Progenitor cell of endocrine pancreas (in vitro differentiated cells): ENCODE measurements at regions not wholly inside any gene's neighbourhood (a gene's known extent, or its start where the extent isn't known, plus 50 kb on each side); places are given as distances from the start of the nearest gene placed in this dataset.
"Not testable (repeated sequence)": the region's sequence is repeated elsewhere in the genome, so short reads cannot be mapped to it uniquely, and the experiment has no call there.

Source experiments
- DNase-seq: peaks from one replicate; pipeline ENCODE4 v3.0.0; 2021; ENCODE audit warnings: low spot score; ENCODE audit not compliant: unreplicated experiment
- H3K27ac Mint-ChIP-seq: 2 replicates; pipeline ENCODE4 v1.8.0; 2021; ENCODE audit warnings: mild to moderate bottlenecking, moderate library complexity, mixed read lengths
- H3K27me3 Mint-ChIP-seq: 2 replicates; pipeline ENCODE4 v1.8.0; 2021; ENCODE audit warnings: mixed read lengths
- H3K36me3 Mint-ChIP-seq: 2 replicates; pipeline ENCODE4 v1.8.0; 2022; ENCODE audit warnings: mixed read lengths; ENCODE audit not compliant: insufficient read depth
- H3K4me1 Mint-ChIP-seq: 2 replicates; pipeline ENCODE4 v1.8.0; 2021; ENCODE audit warnings: low read depth, mixed read lengths
- H3K4me3 Mint-ChIP-seq: 2 replicates; pipeline ENCODE4 v1.8.0; 2021; ENCODE audit warnings: low read depth, mild to moderate bottlenecking, moderate library complexity, mixed read lengths
- H3K9me3 Mint-ChIP-seq: 2 replicates; pipeline ENCODE4 v1.8.0; 2021; ENCODE audit warnings: low read depth, mixed read lengths
- TF ChIP-seq, protein P1 (sequence below): fragments of 200-600 bp; sonication (generic); IDR thresholded peaks from one replicate; pipeline ENCODE4 v1.5.0; 2021; ENCODE audit warnings: antibody characterized with exemption, mild to moderate bottlenecking; ENCODE audit not compliant: unreplicated experiment

DNA sequence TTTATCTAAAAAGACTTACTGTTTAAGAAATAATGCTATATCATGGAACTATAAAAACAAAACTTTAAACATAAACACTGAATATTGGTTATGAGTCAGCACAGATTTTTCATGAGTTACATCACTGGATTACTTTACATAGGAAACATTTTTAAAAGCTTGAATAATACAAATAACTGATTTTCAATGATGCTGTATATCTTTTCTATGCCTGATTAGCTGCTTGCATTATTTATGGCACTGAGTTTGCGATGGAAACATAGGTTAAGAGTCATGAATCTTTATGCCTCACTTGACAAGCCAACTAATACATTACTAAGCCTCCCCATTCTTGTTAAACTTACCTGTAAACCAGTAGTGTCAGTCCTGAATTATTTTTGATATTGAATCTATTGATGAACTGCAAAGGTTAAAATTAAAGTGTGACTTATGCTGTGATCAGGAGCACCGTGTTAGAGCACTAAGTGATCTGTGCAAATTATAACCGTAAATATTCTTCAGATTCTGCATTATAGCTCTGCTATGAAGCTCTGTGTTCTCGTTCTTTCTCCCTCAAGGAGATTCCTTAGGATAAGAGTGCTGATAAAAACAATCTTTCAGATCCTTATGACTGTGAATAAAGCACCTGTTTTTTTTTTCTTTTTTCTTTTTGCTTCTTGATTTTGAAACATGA, 437.3 kb upstream of the BCHE start:
- Mint-ChIP-seq H3K27me3 (no peaks in the 10 kb centered on the region), H3K9me3 (no peaks in the 10 kb centered on the region), H3K36me3 (no peaks in the 10 kb centered on the region), H3K4me3 (no peak overlapping the region), H3K27ac (no peak overlapping the region), H3K4me1 (no peaks in the 10 kb centered on the region)
- DNase-seq: no peak
- TF ChIP-seq, protein P1, sequence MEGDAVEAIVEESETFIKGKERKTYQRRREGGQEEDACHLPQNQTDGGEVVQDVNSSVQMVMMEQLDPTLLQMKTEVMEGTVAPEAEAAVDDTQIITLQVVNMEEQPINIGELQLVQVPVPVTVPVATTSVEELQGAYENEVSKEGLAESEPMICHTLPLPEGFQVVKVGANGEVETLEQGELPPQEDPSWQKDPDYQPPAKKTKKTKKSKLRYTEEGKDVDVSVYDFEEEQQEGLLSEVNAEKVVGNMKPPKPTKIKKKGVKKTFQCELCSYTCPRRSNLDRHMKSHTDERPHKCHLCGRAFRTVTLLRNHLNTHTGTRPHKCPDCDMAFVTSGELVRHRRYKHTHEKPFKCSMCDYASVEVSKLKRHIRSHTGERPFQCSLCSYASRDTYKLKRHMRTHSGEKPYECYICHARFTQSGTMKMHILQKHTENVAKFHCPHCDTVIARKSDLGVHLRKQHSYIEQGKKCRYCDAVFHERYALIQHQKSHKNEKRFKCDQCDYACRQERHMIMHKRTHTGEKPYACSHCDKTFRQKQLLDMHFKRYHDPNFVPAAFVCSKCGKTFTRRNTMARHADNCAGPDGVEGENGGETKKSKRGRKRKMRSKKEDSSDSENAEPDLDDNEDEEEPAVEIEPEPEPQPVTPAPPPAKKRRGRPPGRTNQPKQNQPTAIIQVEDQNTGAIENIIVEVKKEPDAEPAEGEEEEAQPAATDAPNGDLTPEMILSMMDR: no peak

DNA sequence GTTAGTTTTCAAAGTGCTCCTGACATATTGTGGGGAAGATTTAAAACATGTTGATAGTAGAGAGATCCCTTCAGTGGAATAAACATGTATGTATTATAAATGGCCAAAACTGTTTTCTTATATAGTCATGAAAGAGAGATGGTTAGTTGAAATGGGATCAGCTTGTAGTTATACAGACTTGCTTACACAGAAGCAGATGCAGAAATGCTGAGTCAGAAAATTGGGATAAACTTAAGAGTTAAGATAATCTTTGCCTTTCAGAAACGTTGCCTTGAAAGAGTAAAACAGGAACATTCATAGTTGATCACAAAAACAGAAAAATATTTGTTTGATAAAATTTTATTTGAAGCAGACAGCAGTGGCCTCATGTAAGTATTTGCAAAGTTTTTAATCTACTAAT, 433.2 kb upstream of the BCHE start:
- H3K27ac Mint-ChIP-seq: no peak overlapping the region
- H3K27me3 Mint-ChIP-seq: no peaks in the 10 kb centered on the region
- H3K9me3 Mint-ChIP-seq: no peaks in the 10 kb centered on the region
- TF ChIP-seq, protein P1: no peak
- H3K4me3 Mint-ChIP-seq: no peak overlapping the region
- H3K4me1 Mint-ChIP-seq: no peaks in the 10 kb centered on the region
- DNase-seq: no peak
- no peaks in the 10 kb centered on the region for H3K36me3 Mint-ChIP-seq

DNA sequence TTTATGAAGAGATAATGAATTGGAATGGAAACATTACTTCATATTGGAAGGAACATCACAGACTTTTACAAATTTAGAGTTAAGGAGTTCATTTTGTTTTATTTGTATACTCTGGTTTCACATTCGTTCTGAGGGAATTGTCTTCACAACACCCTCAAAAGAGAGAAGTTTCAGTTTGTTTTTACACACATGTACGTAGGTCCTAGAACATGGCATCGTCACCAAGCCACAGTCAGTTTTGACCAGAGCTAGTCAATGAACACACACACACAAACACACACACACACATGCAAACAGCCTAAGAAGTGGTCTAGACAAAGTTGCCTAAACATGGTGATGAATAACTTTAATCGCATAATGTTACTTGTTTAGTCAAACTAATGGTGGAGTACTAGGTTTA, 427.9 kb upstream of the BCHE start:
- no peaks in the 10 kb centered on the region for H3K36me3 Mint-ChIP-seq
- no peaks in the 10 kb centered on the region for H3K27me3 Mint-ChIP-seq
- no peaks in the 10 kb centered on the region for H3K9me3 Mint-ChIP-seq
- no peaks in the 10 kb centered on the region for H3K4me1 Mint-ChIP-seq
- TF ChIP-seq, protein P1: no peak
- DNase-seq: no peak
- no peak overlapping the region for H3K27ac Mint-ChIP-seq
- H3K4me3 Mint-ChIP-seq: no peak overlapping the region

DNA sequence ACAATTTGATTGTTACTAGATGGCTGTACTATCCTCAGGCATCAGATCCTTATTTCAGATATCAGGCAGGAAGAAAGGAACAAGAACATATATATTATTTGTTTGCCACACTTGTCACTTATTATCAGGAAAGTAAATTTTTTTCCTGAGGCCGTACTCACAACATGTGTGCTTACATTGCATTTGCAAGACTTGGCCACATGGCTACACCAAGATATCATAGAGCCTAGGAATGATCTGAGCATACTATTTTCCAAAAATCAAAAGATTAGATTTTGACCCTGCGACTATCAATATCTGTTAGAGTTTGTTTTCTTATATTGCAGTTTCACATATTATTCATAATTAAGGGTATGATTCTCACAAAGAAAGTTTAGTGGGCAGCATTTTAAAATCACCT, 426.2 kb upstream of the BCHE start:
- no peak for DNase-seq
- H3K27ac Mint-ChIP-seq: no peak overlapping the region
- no peaks in the 10 kb centered on the region for H3K9me3 Mint-ChIP-seq
- H3K4me3 Mint-ChIP-seq: no peak overlapping the region
- TF ChIP-seq, protein P1: no peak
- H3K36me3 Mint-ChIP-seq: no peaks in the 10 kb centered on the region
- no peaks in the 10 kb centered on the region for H3K4me1 Mint-ChIP-seq
- H3K27me3 Mint-ChIP-seq: no peaks in the 10 kb centered on the region

DNA sequence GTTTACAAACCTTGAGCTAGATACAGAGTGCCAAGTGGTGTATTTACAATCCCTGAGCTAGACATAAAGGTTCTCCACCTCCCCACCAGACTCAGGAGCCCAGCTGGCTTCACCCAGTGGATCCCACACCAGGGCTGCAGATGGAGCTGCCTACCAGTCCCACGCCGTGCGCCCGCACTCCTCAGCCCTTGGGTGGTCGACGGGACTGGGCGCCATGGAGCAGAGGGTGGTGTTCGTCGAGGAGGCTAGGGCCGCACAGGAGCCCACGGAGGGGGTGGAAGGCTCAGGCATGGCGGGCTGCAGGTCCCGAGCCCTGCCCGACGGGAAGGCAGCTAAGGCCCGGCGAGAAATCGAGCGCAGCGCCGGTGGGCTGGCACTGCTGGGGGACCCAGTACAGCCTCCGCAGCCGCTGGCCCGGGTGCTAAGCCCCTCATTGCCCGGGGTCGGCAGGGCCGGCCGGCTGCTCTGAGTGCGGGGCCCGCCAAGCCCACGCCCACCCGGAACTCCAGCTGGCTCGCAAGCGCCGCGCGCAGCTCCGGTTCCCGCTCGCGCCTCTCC, 421.1 kb upstream of the BCHE start:
- not testable (repeated sequence) for H3K27ac Mint-ChIP-seq, H3K27me3 Mint-ChIP-seq, H3K4me3 Mint-ChIP-seq, H3K4me1 Mint-ChIP-seq, H3K36me3 Mint-ChIP-seq, DNase-seq, H3K9me3 Mint-ChIP-seq

DNA sequence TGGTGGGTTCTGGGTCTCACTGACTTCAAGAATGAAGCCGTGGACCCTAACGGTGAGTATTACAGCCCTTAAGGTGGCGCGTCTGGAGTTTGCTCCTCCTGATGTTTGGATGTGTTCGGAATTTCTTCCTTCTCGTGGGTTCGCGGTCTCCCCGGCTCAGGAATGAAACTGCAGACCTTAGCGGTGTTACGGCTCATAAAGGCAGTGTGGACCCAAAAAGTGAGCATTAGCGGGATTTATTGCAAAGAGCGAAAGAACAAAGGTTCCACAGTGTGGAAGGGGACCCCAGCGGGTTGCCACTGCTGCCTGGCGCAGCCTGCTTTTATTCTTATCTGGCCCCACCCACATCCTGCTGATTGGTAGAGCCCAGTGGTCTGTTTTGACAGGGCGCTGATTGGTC, 420.5 kb upstream of the BCHE start:
- no peaks in the 10 kb centered on the region for H3K4me1 Mint-ChIP-seq
- H3K36me3 Mint-ChIP-seq: no peaks in the 10 kb centered on the region
- H3K9me3 Mint-ChIP-seq: peaks cover 3% of the 10 kb centered on the region
- no peak for DNase-seq
- TF ChIP-seq, protein P1: no peak
- no peak overlapping the region for H3K27ac Mint-ChIP-seq
- H3K27me3 Mint-ChIP-seq: no peaks in the 10 kb centered on the region
- no peak overlapping the region for H3K4me3 Mint-ChIP-seq
